Epithelial cell of esophagus (primary cell): ENCODE measurements at regions not wholly inside any gene's neighbourhood (a gene's known extent, or its start where the extent isn't known, plus 50 kb on each side); places are given as distances from the start of the nearest gene placed in this dataset.

Source experiments
- DNase-seq: peaks from one replicate; pipeline ENCODE4 v3.0.0; 2010; ENCODE audit warnings: low read depth
- H3K4me3 ChIP-seq: 2 replicates; pipeline ENCODE4 v1.5.1; 2011; ENCODE audit warnings: mild to moderate bottlenecking, low read length, control low read depth
- CTCF ChIP-seq: IDR thresholded peaks from 2 replicates; pipeline ENCODE4 v1.5.1; 2011; ENCODE audit warnings: low read depth, mild to moderate bottlenecking, low read length, control low read depth, inconsistent platforms; ENCODE audit not compliant: insufficient read depth; ENCODE audit errors: missing control alignments

- no peak for TF ChIP-seq CTCF
- H3K4me3 ChIP-seq, result no peak overlapping the region
- no peak for DNase-seq
These were observed 193.7 kb upstream of the MEX3C start for GRCh38 chr18:51391215-51391614.

- H3K4me3 ChIP-seq, result no peak overlapping the region
- TF ChIP-seq CTCF, result no peak
- no peak for DNase-seq
These were observed 194.2 kb upstream of the MEX3C start for GRCh38 chr18:51391731-51392130.

GRCh38 chr18:51397347-51397962, 200.0 kb upstream of the MEX3C start:
- no peak for TF ChIP-seq CTCF
- no peak overlapping the region for H3K4me3 ChIP-seq
- DNase-seq, result no peak

- no peak for DNase-seq
- H3K4me3 ChIP-seq, result no peak overlapping the region
- no peak for TF ChIP-seq CTCF
These were observed 200.6 kb upstream of the MEX3C start for GRCh38 chr18:51398104-51398503.

GRCh38 chr18:51399491-51400122, 202.1 kb upstream of the MEX3C start:
- H3K4me3 ChIP-seq, result no peak overlapping the region
- no peak for DNase-seq
- TF ChIP-seq CTCF, result no peak

GRCh38 chr18:51400721-51401120, 203.2 kb upstream of the MEX3C start:
- H3K4me3 ChIP-seq, result no peak overlapping the region
- DNase-seq, result no peak
- no peak for TF ChIP-seq CTCF

GRCh38 chr18:51401912-51402311, 204.4 kb upstream of the MEX3C start:
- DNase-seq, result no peak
- H3K4me3 ChIP-seq, result no peak overlapping the region
- TF ChIP-seq CTCF, result no peak
